A549 (cell line): ENCODE measurements at regions not wholly inside any gene's neighbourhood (a gene's known extent, or its start where the extent isn't known, plus 50 kb on each side); places are given as distances from the start of the nearest gene placed in this dataset.

Experiments
- BHLHE40 ChIP-seq: IDR thresholded peaks from 2 replicates; pipeline ENCODE4 v1.6.1; 2012; ENCODE audit warnings: low read depth, low read length, inconsistent platforms
- CEBPB ChIP-seq, 2 experiments: fragments of >200 bp in 1 of 2; sonication (Bioruptor Twin) in 1 of 2; formaldehyde crosslinking in 1 of 2; IDR thresholded peaks; 2 replicates each; pipeline ENCODE4 v1.6.1; 2012 to 2016
- CHD4 ChIP-seq: fragments of 200-600 bp; sonication (generic); IDR thresholded peaks from 2 replicates; pipeline ENCODE4 v1.6.1; 2016; ENCODE audit warnings: antibody characterized with exemption, mild to moderate bottlenecking, borderline replicate concordance
- EP300 ChIP-seq, 2 experiments: fragments of >200 bp; sonication (Bioruptor Twin); formaldehyde crosslinking; IDR thresholded peaks; 2 replicates in 1 of 2; 3 replicates in 1 of 2; pipeline ENCODE4 v1.6.1; 2016 to 2017
- KDM1A ChIP-seq: fragments of 200-600 bp; sonication (generic); IDR thresholded peaks from 2 replicates; pipeline ENCODE4 v1.6.1; 2016; ENCODE audit warnings: low read depth, mild to moderate bottlenecking
- MAFK ChIP-seq: fragments of 450-650 bp; IDR thresholded peaks from 2 replicates; pipeline ENCODE4 v1.6.1; 2014; ENCODE audit not compliant: partially characterized antibody
- POLR2A ChIP-seq: IDR thresholded peaks from 2 replicates; pipeline ENCODE4 v1.6.1; 2012; ENCODE audit warnings: mild to moderate bottlenecking, low read length
- POLR2AphosphoS2 ChIP-seq: conservative IDR thresholded peaks from 2 replicates; pipeline ENCODE4 v1.6.1; 2012; ENCODE audit warnings: low read length, improper control_type of control experiment, inconsistent platforms
- SMC3 ChIP-seq: fragments of >200 bp; sonication (Bioruptor Twin); formaldehyde crosslinking; IDR thresholded peaks from 3 replicates; pipeline ENCODE4 v1.6.1; 2018; ENCODE audit warnings: inconsistent platforms
- TF ChIP-seq, protein P1 (sequence below): fragments of >200 bp; sonication (Bioruptor Twin); formaldehyde crosslinking; IDR thresholded peaks from 3 replicates; pipeline ENCODE4 v1.5.1; 2016
- TF ChIP-seq, protein P2 (sequence below): fragments of 450-650 bp; IDR thresholded peaks from 2 replicates; pipeline ENCODE4 v1.6.1; 2014; ENCODE audit warnings: antibody characterized with exemption
- TF ChIP-seq, protein P3 (sequence below): fragments of 150-350 bp; IDR thresholded peaks from 2 replicates; pipeline ENCODE4 v1.6.1; 2014; ENCODE audit warnings: low read depth, mild to moderate bottlenecking, low read length

DNA sequence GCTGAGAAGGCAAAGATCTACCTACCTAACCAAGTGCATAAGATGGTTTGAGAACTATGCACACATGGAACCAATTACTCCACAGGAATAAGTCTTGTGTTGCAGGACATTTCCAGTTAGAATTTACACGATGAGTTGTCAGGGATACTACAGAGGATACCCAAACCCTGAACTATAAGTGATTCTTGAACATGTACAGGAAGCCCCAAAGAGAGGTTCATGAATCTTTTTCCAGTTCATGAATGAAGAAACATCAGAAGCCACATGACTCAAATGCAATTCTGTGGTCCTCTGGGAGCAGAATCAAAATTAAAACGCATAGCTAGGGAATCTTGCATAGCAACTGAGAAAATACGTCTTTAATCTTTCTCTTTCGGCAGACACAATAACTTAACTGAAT lies 114.1 kb upstream of the LMCD1 start:
- TF ChIP-seq MAFK (no peak), BHLHE40 (no peak), KDM1A (no peak), CEBPB (IDR thresholded peaks at IDR 0.05) (no peak), POLR2A (no peak), POLR2AphosphoS2 (no peak), EP300 (IDR thresholded peaks at IDR 0.05) (no peak), SMC3 (no peak), CHD4 (no peak)
- TF ChIP-seq, protein P1, sequence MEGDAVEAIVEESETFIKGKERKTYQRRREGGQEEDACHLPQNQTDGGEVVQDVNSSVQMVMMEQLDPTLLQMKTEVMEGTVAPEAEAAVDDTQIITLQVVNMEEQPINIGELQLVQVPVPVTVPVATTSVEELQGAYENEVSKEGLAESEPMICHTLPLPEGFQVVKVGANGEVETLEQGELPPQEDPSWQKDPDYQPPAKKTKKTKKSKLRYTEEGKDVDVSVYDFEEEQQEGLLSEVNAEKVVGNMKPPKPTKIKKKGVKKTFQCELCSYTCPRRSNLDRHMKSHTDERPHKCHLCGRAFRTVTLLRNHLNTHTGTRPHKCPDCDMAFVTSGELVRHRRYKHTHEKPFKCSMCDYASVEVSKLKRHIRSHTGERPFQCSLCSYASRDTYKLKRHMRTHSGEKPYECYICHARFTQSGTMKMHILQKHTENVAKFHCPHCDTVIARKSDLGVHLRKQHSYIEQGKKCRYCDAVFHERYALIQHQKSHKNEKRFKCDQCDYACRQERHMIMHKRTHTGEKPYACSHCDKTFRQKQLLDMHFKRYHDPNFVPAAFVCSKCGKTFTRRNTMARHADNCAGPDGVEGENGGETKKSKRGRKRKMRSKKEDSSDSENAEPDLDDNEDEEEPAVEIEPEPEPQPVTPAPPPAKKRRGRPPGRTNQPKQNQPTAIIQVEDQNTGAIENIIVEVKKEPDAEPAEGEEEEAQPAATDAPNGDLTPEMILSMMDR = no peak
- TF ChIP-seq, protein P2, sequence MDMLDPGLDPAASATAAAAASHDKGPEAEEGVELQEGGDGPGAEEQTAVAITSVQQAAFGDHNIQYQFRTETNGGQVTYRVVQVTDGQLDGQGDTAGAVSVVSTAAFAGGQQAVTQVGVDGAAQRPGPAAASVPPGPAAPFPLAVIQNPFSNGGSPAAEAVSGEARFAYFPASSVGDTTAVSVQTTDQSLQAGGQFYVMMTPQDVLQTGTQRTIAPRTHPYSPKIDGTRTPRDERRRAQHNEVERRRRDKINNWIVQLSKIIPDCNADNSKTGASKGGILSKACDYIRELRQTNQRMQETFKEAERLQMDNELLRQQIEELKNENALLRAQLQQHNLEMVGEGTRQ = no peak
- TF ChIP-seq, protein P3, sequence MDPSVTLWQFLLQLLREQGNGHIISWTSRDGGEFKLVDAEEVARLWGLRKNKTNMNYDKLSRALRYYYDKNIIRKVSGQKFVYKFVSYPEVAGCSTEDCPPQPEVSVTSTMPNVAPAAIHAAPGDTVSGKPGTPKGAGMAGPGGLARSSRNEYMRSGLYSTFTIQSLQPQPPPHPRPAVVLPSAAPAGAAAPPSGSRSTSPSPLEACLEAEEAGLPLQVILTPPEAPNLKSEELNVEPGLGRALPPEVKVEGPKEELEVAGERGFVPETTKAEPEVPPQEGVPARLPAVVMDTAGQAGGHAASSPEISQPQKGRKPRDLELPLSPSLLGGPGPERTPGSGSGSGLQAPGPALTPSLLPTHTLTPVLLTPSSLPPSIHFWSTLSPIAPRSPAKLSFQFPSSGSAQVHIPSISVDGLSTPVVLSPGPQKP = no peak
